GM19351 (cell line): ENCODE measurements at regions not wholly inside any gene's neighbourhood (a gene's known extent, or its start where the extent isn't known, plus 50 kb on each side); places are given as distances from the start of the nearest gene placed in this dataset.

Experiments
- ATAC-seq: cut with Tn5 transposase; IDR thresholded peaks from one replicate; pipeline ENCODE4 v1.9.1; 2021; ENCODE audit warnings: mild to moderate bottlenecking, moderate library complexity; ENCODE audit not compliant: unreplicated experiment

DNA sequence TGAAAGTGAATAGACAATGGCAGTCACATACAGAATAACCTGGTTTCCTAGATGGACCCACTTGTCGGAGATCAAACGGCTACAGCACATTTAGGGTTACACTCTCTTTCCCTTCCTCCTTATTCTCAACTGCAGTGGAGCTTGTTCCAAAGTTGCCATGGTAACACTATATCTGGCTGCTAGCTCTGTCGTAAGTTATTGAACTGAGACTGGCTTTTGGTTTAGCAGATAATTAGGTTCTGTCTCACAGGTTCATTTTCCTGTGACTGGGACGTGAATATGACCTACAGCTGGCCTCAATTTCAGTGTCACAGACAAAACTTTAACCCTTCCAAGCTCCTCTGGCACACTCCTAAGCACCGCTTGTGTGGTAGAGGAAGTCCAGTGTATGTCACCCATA is 875.8 kb downstream of the USP25 start:
- no peak for ATAC-seq

DNA sequence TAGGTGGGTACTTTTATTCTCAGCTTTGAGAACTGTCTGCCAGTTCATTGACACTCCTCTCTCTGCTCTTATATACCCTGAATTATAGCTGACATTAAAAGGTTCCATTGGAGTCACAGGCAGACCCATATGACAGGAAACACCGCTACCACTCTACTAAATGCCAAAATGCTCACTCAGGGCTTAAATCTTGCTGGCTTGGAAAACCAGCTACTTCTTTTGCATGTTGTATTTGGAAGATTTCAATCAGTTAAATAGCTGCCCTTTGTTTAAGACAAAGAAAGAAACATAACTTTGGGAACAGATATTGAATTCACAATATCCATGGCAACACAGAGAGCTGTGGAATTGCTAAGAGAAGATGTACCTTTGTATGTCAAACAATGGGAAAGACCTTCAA is 876.5 kb downstream of the USP25 start:
- ATAC-seq, result no peak

DNA sequence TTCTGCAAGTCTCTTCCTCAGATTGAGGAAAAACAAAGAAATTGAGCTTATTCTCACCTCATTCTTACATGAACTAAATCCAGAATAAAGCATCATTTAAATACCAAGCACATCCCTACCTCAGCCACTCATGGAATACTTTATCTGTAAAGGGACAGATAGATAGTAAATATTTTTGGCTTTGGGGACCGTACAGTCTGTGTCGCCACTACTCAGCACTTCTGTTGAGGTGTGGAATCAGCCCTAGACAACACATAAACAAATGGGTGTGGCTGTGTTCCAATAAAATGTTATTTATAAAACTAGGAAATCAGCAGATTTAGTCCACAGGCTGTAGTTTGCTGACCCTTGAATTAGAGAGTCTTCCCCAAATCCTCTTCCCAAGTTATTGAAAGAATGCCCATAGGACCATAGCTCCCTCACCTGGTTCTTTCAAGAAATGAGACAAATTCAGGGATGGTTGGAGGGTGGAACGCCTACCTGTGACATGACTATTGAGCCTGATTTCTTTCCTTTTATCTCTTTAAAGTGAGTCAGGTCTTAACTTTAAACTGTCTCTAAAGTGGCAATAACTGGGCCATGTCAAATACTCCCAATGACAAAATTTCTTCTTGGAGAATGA is 878.5 kb downstream of the USP25 start:
- ATAC-seq, result no peak

DNA sequence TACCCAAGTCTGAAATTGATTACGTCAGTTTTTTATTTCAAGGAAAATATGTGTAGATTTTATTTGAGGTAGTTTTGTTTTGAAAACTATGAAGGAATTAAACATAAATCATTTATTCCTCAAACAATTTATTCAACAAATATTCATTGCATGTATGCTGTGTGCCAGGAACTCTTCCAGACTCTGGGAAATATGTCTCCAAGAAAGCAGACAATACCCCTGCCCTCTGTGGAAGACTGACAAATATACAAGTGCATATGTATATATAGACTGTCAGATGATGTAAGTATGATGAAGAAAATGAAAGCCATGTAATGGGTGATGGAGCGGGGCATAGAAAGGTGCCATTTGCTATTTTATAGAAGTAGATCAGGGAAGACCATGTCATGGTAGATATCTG is 889.5 kb downstream of the USP25 start:
- ATAC-seq, result no peak

DNA sequence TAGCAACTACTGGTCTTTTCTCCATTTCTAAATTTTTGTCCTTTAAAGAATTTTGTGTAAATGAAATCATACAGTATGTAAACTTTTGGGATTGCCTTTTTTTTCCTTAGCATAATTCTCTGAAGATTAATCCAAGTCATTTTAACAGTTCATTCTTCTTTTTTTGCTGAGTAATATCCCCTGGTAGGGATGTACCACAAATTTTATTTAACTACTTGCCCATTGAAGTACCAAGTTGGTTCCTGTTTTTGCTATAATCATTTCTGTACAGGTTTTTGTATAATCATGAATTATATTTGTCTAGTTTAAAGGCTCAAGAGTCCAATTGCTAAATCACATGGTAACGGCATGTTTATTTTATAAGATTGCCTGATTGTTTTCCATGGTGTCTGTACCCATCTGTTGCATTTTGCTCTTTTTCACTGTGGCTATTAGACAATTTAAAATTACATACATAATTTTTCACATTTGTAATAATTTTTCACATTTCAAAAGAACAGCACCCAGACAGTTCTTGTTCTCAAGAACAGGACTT is 891.1 kb downstream of the USP25 start:
- no peak for ATAC-seq

DNA sequence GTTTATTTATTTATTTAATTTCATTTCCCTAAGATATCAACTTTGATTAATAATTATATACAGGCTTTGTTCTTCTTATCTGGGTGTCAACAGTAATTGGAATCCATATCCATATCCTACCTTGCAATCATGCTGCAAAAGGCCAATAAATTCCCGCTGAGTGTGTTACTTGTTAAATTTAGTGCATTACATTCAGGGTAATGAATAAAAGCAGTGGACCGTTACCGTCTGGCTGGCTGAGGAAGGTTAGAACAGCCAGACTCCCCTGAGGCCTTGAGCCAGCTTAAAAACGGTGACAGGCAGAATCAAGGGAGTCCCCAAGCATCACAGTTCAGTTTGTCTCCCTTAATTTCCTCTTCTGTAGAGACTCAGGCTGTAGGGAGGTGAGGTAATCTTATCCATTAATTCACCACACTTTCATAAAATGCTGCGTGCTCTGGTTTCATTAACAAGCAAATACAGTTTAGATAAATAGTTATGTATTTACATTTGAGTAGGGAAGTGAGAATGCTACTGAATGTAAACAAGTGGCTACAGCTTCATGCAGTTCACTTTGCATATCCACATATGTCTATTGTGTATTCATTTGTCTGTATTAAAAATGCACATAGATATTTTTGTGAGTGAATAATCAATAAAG is 888.2 kb upstream of the CXADR start:
- no peak for ATAC-seq

DNA sequence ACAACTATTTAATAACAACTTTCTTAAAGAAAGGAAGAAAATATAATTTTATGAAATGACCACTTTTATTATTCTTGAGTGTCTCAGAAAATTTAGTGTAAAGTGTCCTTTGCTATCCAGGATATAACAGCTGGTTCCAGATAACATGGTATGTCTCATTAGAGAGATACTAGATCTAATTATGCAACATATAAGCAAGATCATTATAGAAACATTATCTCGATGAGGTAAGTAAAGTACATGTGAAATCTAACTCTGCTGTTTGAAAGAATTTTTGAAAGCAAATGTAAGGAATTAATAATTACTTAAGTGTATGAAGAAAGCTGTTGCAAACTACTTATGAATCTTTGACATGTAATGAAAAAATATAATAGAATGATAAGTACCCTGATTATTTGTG is 887.4 kb upstream of the CXADR start:
- no peak for ATAC-seq

DNA sequence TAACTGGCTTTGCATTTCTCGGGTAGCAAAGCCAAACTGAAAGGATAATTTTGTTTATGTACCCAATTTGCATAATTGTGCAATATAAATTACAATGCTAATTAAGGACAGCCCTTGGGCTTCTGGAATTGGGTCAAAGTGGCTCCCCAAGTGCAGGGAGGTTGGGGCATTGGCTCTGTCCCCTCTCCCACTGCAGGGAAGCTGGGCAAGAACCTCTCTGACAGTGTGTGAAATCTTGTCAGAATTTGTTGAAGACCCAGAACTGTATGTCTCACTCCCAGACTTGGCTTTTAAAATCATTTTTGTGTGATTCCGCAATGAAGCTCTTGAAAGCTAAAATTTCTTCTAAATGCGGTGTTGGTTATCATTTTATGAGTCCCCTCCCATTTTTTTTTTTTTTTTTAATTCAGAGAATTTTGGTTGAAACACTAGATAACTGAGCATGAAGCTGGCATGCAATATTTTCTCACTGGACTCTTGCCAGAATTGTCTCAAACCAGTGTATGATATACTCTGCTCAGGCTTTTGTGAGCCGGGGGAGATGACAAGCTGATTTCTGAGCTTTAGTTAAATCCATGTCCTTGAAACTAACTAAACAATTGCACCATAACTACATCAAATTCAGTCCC is 878.9 kb upstream of the CXADR start:
- ATAC-seq, result no peak

DNA sequence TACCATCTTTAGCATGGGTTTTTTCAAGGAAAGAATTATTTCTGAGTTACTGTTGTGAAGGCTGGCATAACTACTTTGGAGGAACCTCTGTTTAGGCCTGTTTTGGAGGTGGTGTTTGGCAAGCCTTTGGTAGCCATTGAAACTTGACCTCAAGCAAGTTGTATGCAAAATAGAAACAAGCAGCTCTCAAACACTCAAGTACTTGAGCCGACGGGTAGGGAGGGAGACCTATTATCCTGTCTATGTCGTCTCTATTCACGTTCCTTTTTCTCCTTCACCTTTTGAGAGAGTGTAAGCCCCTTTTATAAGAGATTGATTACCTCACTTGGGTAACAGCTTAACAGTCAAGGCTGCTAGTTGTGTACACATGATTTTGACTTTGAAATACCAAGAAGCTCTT is 878.3 kb upstream of the CXADR start:
- no peak for ATAC-seq

DNA sequence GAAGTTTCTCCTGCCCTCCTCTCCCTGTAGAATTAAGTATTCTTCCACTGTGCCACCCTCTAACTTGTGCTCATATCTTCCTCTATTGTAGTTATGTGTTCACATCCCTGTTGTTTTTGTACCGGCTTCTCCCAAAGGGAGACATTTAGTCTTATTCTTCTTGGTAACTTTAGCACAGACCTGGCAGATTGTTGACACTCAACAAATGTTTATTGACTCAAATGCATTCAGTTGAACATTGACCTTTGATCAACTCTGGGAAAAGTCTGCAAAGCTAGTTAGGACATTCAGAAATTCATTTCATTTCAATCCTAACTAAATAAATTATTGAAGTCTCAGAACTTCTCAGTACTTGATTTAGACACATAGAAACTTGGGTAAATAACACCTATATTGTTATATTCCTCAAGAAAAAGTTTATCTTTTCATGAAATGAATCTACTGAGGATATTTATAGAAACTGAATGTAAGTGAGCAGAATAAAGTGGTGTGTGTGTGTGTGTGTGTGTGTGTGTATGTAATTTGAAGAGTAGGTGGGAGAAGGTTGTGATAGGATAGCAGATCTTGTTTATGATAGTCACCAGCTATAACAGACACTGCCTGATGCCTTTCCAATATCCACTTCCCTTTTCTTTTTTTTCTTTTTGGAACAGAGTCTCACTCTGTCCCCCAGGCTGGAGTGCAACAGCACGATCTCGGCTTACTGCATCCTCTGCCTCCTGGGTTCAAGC is 872.4 kb upstream of the CXADR start:
- no peak for ATAC-seq

DNA sequence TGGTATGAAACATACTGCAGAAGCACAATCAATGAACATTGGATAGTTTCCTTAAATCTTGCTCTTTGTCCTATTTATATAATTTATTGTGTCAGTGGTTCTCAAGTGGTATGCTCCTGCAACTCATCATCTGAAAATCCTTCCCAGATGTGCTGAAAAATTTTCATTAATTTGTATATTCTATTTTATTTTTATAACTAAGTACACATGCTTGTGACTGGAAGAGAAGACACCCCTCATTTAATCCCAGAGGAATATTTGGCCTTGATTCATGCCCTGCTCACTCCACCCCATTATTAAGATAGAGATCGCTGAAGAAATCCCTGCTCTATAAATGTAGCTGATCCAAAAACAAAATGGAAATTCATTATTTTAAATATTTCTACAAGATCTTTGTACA is 870.5 kb upstream of the CXADR start:
- ATAC-seq, result no peak

DNA sequence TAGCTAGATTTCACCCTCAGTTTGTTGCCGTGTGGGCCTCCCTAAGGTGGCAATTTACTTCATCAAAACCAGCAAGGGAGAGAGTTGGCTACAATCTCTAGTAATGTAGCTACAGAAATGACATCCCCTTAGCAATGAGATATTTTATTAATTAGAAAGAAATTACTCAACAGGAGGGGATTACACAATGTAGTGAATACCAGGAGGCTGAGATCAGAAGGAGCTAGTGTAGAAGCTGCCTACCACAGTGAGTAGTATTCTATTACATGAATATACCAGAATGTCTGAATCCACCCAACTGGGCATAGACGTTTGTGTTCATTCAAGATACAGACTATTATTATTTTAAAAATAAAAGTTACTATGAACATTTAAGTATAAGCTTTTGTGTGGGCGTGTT is 868.2 kb upstream of the CXADR start:
- ATAC-seq, result no peak

DNA sequence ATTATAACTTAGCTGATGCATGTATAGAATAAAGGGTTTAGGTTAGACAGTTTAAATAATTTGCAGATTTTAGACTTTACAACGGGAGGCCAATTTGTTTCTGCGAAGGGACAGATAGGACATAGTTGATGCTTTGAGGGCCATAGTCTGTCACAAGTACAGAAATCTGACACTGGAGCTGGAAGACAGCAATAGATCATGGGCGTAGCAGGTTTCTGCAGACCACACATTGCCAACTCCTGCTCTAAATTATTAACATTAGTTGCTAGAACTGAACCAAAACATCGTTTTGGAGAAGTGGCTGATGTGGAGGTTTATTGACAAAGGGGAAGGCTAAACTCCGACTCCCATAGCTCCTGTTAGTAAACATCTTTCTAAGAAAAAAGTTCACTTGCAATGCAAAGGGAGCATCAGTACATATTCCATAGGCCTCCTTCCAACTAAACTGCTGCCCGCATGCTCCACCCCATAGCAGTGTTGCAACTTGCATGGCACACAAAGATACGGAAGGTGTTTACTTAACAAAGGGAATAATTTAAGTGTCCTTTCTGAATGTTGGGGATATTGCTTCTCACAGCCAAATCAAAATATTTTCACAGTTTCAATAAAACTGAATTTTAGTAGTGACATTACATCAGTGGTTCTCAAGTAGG is 862.0 kb upstream of the CXADR start:
- ATAC-seq, result no peak

DNA sequence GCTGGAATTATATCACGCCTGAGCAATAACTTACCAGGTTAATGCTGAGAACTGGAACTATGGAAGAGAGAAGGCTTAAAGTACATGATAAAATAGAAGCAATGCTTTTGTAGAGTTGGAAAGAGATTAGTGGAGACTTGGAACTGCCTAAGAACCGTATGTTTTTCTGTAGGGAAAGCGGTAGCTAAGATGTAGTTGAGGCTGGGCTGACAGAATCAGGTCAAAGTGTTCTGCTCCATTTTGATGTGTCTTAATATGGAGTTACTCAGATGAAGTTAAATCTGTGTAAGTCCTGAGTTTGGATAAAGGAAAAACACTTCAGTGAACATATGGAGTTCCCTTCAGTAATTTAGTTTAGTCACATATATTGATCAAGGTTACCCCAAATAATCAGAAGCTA is 860.9 kb upstream of the CXADR start:
- no peak for ATAC-seq

DNA sequence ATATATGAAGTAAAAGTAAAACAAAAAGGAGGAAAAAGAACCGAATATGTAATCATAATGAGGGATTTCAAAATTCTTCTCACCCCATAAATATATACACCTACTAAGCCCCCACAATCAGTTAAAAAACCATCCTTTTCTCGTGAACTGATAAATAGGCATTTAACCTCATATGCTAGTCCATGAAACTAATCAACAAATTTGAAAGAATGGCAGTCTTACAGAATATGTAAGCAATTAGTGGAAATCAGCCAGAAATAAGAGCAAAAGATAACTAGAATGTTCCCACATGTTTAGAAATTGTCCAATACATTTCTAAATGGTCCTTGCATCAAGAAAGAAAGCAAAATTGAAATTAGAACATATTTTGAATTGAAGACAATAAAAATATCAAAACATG is 849.4 kb upstream of the CXADR start:
- no peak for ATAC-seq

DNA sequence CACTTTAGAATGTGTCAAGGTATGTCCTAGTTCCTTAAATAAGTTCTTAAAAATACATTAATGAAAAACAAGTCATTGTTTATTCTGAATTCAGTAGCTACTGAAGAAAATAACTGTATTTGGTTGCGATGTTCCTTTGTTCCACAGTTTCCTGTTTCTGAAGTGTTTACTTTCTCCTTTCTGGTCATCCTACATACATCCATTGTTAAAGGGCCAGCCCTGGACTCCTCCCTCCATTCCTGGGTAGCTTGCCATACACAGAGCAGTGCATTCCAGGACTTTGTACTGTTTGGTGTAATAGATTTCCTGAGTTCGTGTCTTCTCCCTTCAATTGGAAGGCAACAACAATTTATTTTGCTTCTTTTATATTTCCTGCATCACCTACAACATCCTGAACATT is 845.4 kb upstream of the CXADR start:
- no peak for ATAC-seq

DNA sequence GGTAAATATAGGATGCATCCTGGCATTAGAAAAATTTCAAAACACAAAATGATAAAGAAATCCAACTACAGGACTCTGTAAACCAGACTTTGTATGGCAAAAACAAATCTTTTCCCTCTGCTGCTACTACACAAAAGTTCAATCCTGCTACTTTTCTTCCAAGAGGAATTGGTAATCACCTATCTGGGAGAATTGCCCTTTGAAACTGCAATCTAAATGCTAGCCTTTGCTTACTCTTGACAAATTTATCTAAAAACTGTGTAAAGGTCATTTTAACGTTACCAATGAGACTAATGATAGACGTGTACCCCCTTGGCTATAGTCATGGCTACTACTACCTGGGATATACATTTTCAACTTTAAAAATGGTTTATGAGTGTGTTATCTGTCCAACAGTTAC is 837.9 kb upstream of the CXADR start:
- no peak for ATAC-seq

DNA sequence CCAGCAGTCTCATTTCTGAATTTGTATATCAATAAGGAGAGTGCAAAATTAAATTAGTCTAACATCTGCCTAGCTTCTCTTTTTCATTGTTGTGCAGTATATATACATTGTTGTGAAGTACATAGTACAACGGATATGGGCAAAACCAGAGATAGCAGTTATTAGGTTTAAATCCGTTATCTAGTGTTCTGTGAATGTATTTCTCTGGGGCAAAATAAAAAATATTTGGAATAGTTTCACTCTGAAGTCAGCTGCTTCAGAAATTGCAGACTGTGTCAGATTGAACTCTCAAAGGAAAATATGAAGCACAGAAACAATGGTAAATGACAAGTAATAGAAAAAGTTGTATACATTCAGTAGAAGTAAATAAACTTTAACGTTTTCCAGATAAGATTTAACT is 836.5 kb upstream of the CXADR start:
- ATAC-seq, result no peak

DNA sequence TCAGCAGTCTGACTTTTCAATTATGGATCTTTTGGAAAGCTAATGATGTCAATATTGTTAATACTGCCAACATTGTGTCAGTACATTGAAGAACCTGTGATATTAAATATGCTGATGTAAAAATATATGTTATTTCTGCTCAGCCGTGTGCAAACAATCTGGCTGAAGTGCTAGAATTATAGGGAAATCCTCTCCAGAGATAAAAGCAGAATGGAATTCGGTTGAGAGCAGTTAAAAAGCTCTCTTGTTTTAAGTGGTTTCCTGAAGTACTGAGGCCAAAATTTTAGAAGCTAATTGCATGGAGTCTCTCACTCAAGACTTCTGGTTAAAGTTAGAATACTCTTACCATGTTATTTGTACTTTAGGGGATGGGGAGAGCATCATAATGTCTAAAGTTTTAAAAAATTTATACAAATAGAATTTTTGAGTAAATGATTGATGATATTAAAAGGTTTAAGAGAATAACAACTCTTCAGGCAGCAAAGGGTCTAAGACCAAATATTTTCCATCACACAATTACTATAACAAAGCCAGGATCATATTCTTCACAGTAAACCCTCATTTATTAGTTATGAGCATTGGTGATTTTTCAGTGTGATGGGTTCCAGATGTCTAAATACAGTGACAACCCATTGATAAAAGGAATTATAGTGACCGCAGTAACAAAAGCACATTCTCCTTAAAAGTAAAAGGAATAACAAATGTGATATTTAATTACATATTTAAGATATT is 834.2 kb upstream of the CXADR start:
- ATAC-seq, result no peak

DNA sequence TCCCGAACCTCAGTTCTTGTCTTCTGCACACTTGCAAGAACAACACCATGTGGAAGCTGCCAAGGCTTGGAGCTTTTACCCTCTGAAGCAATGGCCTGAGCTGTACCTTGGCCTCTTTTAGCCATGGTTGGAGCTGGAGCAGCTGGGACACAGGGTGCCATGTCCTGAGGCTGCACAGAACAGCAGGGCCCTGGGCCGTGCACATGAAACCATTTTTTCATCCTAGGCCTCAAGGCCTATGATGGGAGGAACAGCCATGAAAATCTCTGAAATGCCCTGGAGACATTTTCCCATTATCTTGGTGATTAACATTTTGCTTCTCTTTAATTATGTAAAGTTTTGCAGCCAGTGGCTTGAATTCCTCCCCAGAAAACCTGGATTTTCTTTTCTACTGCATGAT is 817.8 kb upstream of the CXADR start:
- ATAC-seq, result no peak

DNA sequence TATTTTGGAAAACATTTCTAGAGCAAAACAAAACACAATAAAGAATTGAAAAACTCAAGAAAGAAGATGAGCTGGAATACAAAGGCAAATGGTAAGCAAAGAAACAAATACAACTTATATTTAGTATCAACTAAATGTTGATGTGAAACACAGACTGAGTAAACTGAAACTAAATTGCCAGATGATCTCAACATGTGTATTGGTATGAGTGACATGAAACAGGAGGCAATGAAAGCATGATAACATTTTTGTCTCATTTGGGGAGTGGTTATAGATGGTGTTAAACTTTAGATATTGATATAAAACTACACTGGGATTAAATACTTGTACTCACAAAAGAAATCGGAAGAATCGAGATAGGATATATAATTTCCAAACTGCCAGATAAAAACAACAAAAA is 805.6 kb upstream of the CXADR start:
- ATAC-seq, result no peak
